ENCODE measurements at regions not wholly inside any gene's neighbourhood (a gene's known extent, or its start where the extent isn't known, plus 50 kb on each side); places are given as distances from the start of the nearest gene placed in this dataset.

- H3K36me3 ChIP-seq (ENCODE audit: insufficient read depth, low read length): no peaks in the 10 kb centered on the region
- TF ChIP-seq EZH2phosphoT487 (IDR thresholded peaks at IDR 0.05; ENCODE audit: borderline replicate concordance) (no peak), CTCF (conservative IDR thresholded peaks at IDR 0.05; ENCODE audit: low read length) (no peak)
- no peak overlapping the region for H3K4me2 ChIP-seq (ENCODE audit: low read depth, low read length, poor library complexity, severe bottlenecking)
- no peaks in the 10 kb centered on the region for H3F3A ChIP-seq (ENCODE audit: low read depth)
- H3K79me2 ChIP-seq (ENCODE audit: insufficient read depth, low read length): no peaks in the 10 kb centered on the region
- H3K4me1 ChIP-seq (ENCODE audit: insufficient read depth, low read length, poor library complexity, severe bottlenecking): peaks cover 7% of the 10 kb centered on the region
- no peaks in the 10 kb centered on the region for H3K9me2 ChIP-seq (replicated peaks; ENCODE audit: low read depth, low read length)
- H3K27me3 ChIP-seq (ENCODE audit: insufficient read depth, low read length, poor library complexity, severe bottlenecking): no peaks in the 10 kb centered on the region
- H2AFZ ChIP-seq (ENCODE audit: low read length): no peak overlapping the region
- no peak overlapping the region for H3K4me3 ChIP-seq (ENCODE audit: low read length, poor library complexity, severe bottlenecking)
- H3K9me3 ChIP-seq (ENCODE audit: insufficient read depth, low read depth, low read length): no peaks in the 10 kb centered on the region
- H3K9ac ChIP-seq (ENCODE audit: low read depth, low read length, poor library complexity, severe bottlenecking): no peak overlapping the region
- H4K20me1 ChIP-seq (ENCODE audit: insufficient read depth, low read length, poor library complexity, severe bottlenecking): no peaks in the 10 kb centered on the region
These were observed 92.5 kb upstream of the RBBP8 start for GRCh38 chr18:22840606-22841144.

- no peak for TF ChIP-seq EZH2phosphoT487 (IDR thresholded peaks at IDR 0.05; ENCODE audit: borderline replicate concordance)
- TF ChIP-seq CTCF (conservative IDR thresholded peaks at IDR 0.05; ENCODE audit: low read length): no peak
- H3K79me2 ChIP-seq (ENCODE audit: insufficient read depth, low read length): no peaks in the 10 kb centered on the region
- no peaks in the 10 kb centered on the region for H3K36me3 ChIP-seq (ENCODE audit: insufficient read depth, low read length)
- H3K9me2 ChIP-seq (replicated peaks; ENCODE audit: low read depth, low read length): no peaks in the 10 kb centered on the region
- no peak overlapping the region for H2AFZ ChIP-seq (ENCODE audit: low read length)
- H3K27me3 ChIP-seq (ENCODE audit: insufficient read depth, low read length, poor library complexity, severe bottlenecking): no peaks in the 10 kb centered on the region
- no peak overlapping the region for H3K9ac ChIP-seq (ENCODE audit: low read depth, low read length, poor library complexity, severe bottlenecking)
- no peaks in the 10 kb centered on the region for H3F3A ChIP-seq (ENCODE audit: low read depth)
- H4K20me1 ChIP-seq (ENCODE audit: insufficient read depth, low read length, poor library complexity, severe bottlenecking): no peaks in the 10 kb centered on the region
- H3K4me1 ChIP-seq (ENCODE audit: insufficient read depth, low read length, poor library complexity, severe bottlenecking): peaks cover 7% of the 10 kb centered on the region
- H3K9me3 ChIP-seq (ENCODE audit: insufficient read depth, low read depth, low read length): no peaks in the 10 kb centered on the region
- no peak overlapping the region for H3K4me2 ChIP-seq (ENCODE audit: low read depth, low read length, poor library complexity, severe bottlenecking)
- H3K4me3 ChIP-seq (ENCODE audit: low read length, poor library complexity, severe bottlenecking): no peak overlapping the region
These were observed 91.3 kb upstream of the RBBP8 start for GRCh38 chr18:22841840-22842239.

- Histone ChIP-seq H2AFZ (ENCODE audit: low read length) (no peak overlapping the region), H3K4me2 (ENCODE audit: low read depth, low read length, poor library complexity, severe bottlenecking) (no peak overlapping the region), H3K36me3 (ENCODE audit: insufficient read depth, low read length) (no peaks in the 10 kb centered on the region), H3K4me3 (ENCODE audit: low read length, poor library complexity, severe bottlenecking) (no peak overlapping the region), H3K4me1 (ENCODE audit: insufficient read depth, low read length, poor library complexity, severe bottlenecking) (no peaks in the 10 kb centered on the region), H3K9me2 (replicated peaks; ENCODE audit: low read depth, low read length) (no peaks in the 10 kb centered on the region), H4K20me1 (ENCODE audit: insufficient read depth, low read length, poor library complexity, severe bottlenecking) (no peaks in the 10 kb centered on the region), H3K9ac (ENCODE audit: low read depth, low read length, poor library complexity, severe bottlenecking) (no peak overlapping the region), H3F3A (ENCODE audit: low read depth) (no peaks in the 10 kb centered on the region), H3K9me3 (ENCODE audit: insufficient read depth, low read depth, low read length) (no peaks in the 10 kb centered on the region), H3K27me3 (ENCODE audit: insufficient read depth, low read length, poor library complexity, severe bottlenecking) (no peaks in the 10 kb centered on the region), H3K79me2 (ENCODE audit: insufficient read depth, low read length) (no peaks in the 10 kb centered on the region)
- no peak for TF ChIP-seq EZH2phosphoT487 (IDR thresholded peaks at IDR 0.05; ENCODE audit: borderline replicate concordance)
- no peak for TF ChIP-seq CTCF (conservative IDR thresholded peaks at IDR 0.05; ENCODE audit: low read length)
These were observed 88.9 kb upstream of the RBBP8 start for GRCh38 chr18:22844190-22844589.
